HEK293T (cell line): ENCODE measurements at regions not wholly inside any gene's neighbourhood (a gene's known extent, or its start where the extent isn't known, plus 50 kb on each side); places are given as distances from the start of the nearest gene placed in this dataset.

Experiments
- CTCF ChIA-PET: fragments of 350-600 bp; formaldehyde crosslinking; extraction: SDS; loops from one replicate; lab custom pipeline; 2021; ENCODE audit warnings: antibody characterized with exemption, inconsistent platforms; lab: Yijun Ruan, JAX
- POLR2A ChIA-PET: fragments of 350-600 bp; formaldehyde crosslinking; extraction: SDS; loops from one replicate; lab custom pipeline; 2020; ENCODE audit warnings: antibody characterized with exemption, inconsistent platforms; lab: Yijun Ruan, JAX
- DNase-seq: peaks from one replicate; pipeline ENCODE4 v3.0.0; 2012; ENCODE audit warnings: mixed read lengths; ENCODE audit errors: extremely low spot score
- ARNT ChIP-seq: fragments of 450-650 bp; IDR thresholded peaks from 2 replicates; pipeline ENCODE4 v1.6.1; 2017; ENCODE audit warnings: mild to moderate bottlenecking
- BHLHE40 ChIP-seq: fragments of 450-650 bp; IDR thresholded peaks from 2 replicates; pipeline ENCODE4 v1.6.1; 2016; ENCODE audit warnings: mild to moderate bottlenecking, moderate library complexity, borderline replicate concordance
- CTBP1 ChIP-seq: fragments of 450-650 bp; IDR thresholded peaks from 2 replicates; pipeline ENCODE4 v1.6.1; 2016; ENCODE audit warnings: borderline replicate concordance
- ELF4 ChIP-seq: fragments of 450-650 bp; IDR thresholded peaks from 2 replicates; pipeline ENCODE4 v1.6.1; 2017; ENCODE audit warnings: antibody characterized with exemption
- FOXA1 ChIP-seq: fragments of 450-650 bp; IDR thresholded peaks from 2 replicates; pipeline ENCODE4 v1.6.1; 2016; ENCODE audit warnings: mild to moderate bottlenecking
- FOXK2 ChIP-seq: fragments of 450-650 bp; IDR thresholded peaks from 2 replicates; pipeline ENCODE4 v1.6.1; 2016; ENCODE audit warnings: mild to moderate bottlenecking
- FOXM1 ChIP-seq: fragments of 450-650 bp; IDR thresholded peaks from 2 replicates; pipeline ENCODE4 v1.6.1; 2017; ENCODE audit warnings: mild to moderate bottlenecking, borderline replicate concordance
- HDGF ChIP-seq: fragments of 450-650 bp; IDR thresholded peaks from 2 replicates; pipeline ENCODE4 v1.6.1; 2017; ENCODE audit warnings: antibody characterized with exemption, borderline replicate concordance
- L3MBTL2 ChIP-seq: fragments of 450-650 bp; conservative IDR thresholded peaks from 2 replicates; pipeline ENCODE4 v1.6.1; 2016; ENCODE audit warnings: mild to moderate bottlenecking
- LEF1 ChIP-seq: fragments of 450-650 bp; IDR thresholded peaks from 2 replicates; pipeline ENCODE4 v1.6.1; 2017; ENCODE audit warnings: mild to moderate bottlenecking, borderline replicate concordance
- NFRKB ChIP-seq: fragments of 450-650 bp; IDR thresholded peaks from 2 replicates; pipeline ENCODE4 v1.6.1; 2016; ENCODE audit warnings: mild to moderate bottlenecking, moderate library complexity
- PKNOX1 ChIP-seq: fragments of 450-650 bp; IDR thresholded peaks from 2 replicates; pipeline ENCODE4 v1.6.1; 2016
- SP1 ChIP-seq: fragments of 450-650 bp; IDR thresholded peaks from 2 replicates; pipeline ENCODE4 v1.6.1; 2017
- SUZ12 ChIP-seq: fragments of 450-650 bp; IDR thresholded peaks from 2 replicates; pipeline ENCODE4 v1.6.1; 2016; ENCODE audit warnings: mild to moderate bottlenecking
- TARDBP ChIP-seq: fragments of 450-650 bp; IDR thresholded peaks from 2 replicates; pipeline ENCODE4 v1.6.1; 2016
- ZNF384 ChIP-seq: fragments of 450-650 bp; IDR thresholded peaks from 2 replicates; pipeline ENCODE4 v1.6.1; 2016

GRCh38 chr1:157234705-157235273 is 96.6 kb upstream of the ETV3 start:
- ChIA-PET POLR2A (no interaction called here), CTCF (no interaction called here)
- TF ChIP-seq ZNF384, result no peak
- TF ChIP-seq CTBP1, result no peak
- TF ChIP-seq PKNOX1, result no peak
- TF ChIP-seq NFRKB, result no peak
- TF ChIP-seq ARNT, result no peak
- no peak for TF ChIP-seq FOXK2
- no peak for TF ChIP-seq SUZ12
- TF ChIP-seq ELF4, result no peak
- TF ChIP-seq LEF1, result no peak
- TF ChIP-seq FOXM1, result no peak
- no peak for TF ChIP-seq TARDBP
- no peak for TF ChIP-seq SP1
- no peak for TF ChIP-seq BHLHE40
- no peak for TF ChIP-seq FOXA1
- TF ChIP-seq HDGF, result no peak
- no peak for TF ChIP-seq L3MBTL2
- no peak for DNase-seq

- ChIA-PET CTCF (no interaction called here), POLR2A (no interaction called here)
- no peak for DNase-seq
- TF ChIP-seq CTBP1 (no peak), FOXK2 (no peak), FOXA1 (no peak), ARNT (no peak), HDGF (no peak), SP1 (no peak), SUZ12 (no peak), LEF1 (no peak), BHLHE40 (no peak), FOXM1 (no peak)
These were observed 94.9 kb upstream of the ETV3 start for GRCh38 chr1:157233131-157233530.

DNA sequence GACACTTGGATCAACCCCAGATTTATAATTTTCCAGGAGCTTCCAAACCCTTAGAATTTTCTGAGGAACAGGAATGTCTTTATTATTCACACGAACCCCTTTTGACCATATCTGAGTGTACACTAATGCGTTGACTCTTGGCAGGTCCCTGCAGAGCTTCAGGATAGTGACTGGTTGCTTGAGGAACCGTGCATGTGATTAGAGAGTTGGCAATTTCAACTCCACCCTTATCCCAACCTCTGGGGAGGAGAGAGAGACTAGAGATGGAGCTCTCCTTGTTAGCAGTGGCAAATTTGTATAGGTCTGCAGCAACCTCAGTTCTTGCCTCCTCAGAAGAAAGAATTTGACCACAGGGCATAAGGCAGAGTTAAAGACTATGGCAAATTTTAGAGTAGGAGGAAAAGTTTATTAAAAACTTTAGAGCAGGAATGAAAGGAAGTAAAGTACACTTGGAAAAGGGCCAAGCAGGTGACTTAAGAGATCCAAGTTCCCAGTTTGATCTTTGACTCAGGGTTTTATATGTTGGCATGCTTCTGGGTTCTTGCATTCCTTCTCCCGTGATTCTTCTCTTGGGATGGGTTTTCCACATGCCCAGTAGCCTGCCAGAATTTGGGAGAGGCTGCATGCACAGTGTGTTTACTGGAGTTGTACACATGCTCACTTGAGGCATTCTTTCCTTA is 93.8 kb upstream of the ETV3 start:
- TF ChIP-seq SUZ12 (no peak), L3MBTL2 (no peak), PKNOX1 (no peak), BHLHE40 (no peak), TARDBP (no peak), HDGF (no peak), FOXK2 (no peak), ARNT (no peak), LEF1 (no peak), CTBP1 (no peak), ZNF384 (no peak), NFRKB (no peak), SP1 (no peak), ELF4 (no peak), FOXA1 (no peak), FOXM1 (no peak)
- ChIA-PET POLR2A (no interaction called here), CTCF (no interaction called here)
- no peak for DNase-seq

GRCh38 chr1:157230500-157230899 is 92.3 kb upstream of the ETV3 start:
- POLR2A ChIA-PET, result no interaction called here
- CTCF ChIA-PET, result interaction anchor here (0.9 kb wide), 1 partner anchor 275 kb away, joined by 3 read pairs; no protein-coding TSS in a partner anchor

DNA sequence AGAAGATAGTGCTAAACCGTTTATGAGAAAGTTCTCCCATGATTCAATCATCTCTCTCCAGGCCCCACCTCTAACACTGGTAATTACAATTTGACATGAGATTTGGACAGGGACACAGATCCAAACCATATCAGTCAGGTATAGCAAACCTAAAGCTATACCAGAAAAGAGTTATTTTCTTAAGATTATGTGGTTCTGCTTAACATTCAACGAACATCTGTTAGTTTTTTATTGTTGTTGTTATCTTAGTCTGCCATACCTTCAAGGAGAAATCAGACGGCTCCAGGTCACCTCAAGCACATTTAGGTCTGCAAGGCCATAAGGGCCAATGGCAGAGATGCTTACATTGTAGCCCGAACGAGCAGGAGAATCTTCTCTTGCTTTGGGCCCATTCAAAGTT is 89.5 kb upstream of the ETV3 start:
- TF ChIP-seq FOXK2 (no peak), SP1 (no peak), TARDBP (no peak), SUZ12 (no peak), L3MBTL2 (no peak), HDGF (no peak), FOXA1 (no peak), PKNOX1 (no peak), FOXM1 (no peak)

More at GRCh38 chr1:157230500-157230899, 92.3 kb upstream of the ETV3 start:
- no peak for DNase-seq
- TF ChIP-seq HDGF, result no peak
- no peak for TF ChIP-seq NFRKB
- TF ChIP-seq ELF4, result no peak
- no peak for TF ChIP-seq SUZ12
- no peak for TF ChIP-seq ZNF384
- no peak for TF ChIP-seq TARDBP
- no peak for TF ChIP-seq L3MBTL2
- no peak for TF ChIP-seq FOXM1
- TF ChIP-seq CTBP1, result no peak

GRCh38 chr1:157226739-157227138 is 88.5 kb upstream of the ETV3 start:
- no peak for TF ChIP-seq FOXM1
- TF ChIP-seq FOXA1, result no peak
- no peak for TF ChIP-seq SP1
- no peak for TF ChIP-seq ARNT
- TF ChIP-seq ELF4, result no peak
- no peak for TF ChIP-seq FOXK2
- no peak for TF ChIP-seq BHLHE40
- no peak for TF ChIP-seq HDGF
- no peak for DNase-seq
- POLR2A ChIA-PET, result no interaction called here
- CTCF ChIA-PET, result no interaction called here

More for the DNA sequence above, 89.5 kb upstream of the ETV3 start:
- POLR2A ChIA-PET, result no interaction called here
- no peak for DNase-seq
- CTCF ChIA-PET, result interaction anchor here (0.6 kb wide), 1 partner anchor 33 kb away, joined by 3 read pairs; no protein-coding TSS in a partner anchor
